HG02798 (cell line): ENCODE measurements at regions not wholly inside any gene's neighbourhood (a gene's known extent, or its start where the extent isn't known, plus 50 kb on each side); places are given as distances from the start of the nearest gene placed in this dataset.
"Not testable (repeated sequence)": the region's sequence is repeated elsewhere in the genome, so short reads cannot be mapped to it uniquely, and the experiment has no call there.

Experiments
- ATAC-seq: cut with Tn5 transposase; IDR thresholded peaks from one replicate; pipeline ENCODE4 v1.9.1; 2021; ENCODE audit warnings: mild to moderate bottlenecking; ENCODE audit not compliant: unreplicated experiment, poor library complexity

- no peak for ATAC-seq
These were observed 441.0 kb downstream of the RAPGEF2 start for GRCh38 chr4:159543831-159544230.

GRCh38 chr4:159545556-159545955 is 442.7 kb downstream of the RAPGEF2 start:
- no peak for ATAC-seq

- ATAC-seq, result no peak
These were observed 444.9 kb downstream of the RAPGEF2 start for GRCh38 chr4:159547645-159548308.

- ATAC-seq, result no peak
These were observed 446.2 kb downstream of the RAPGEF2 start for GRCh38 chr4:159549098-159549518.

GRCh38 chr4:159551281-159551680 is 448.4 kb downstream of the RAPGEF2 start:
- no peak for ATAC-seq

GRCh38 chr4:159552979-159553768 is 450.3 kb downstream of the RAPGEF2 start:
- no peak for ATAC-seq

- no peak for ATAC-seq
These were observed 453.0 kb downstream of the RAPGEF2 start for GRCh38 chr4:159555873-159556272.

- no peak for ATAC-seq
These were observed 459.5 kb downstream of the RAPGEF2 start for GRCh38 chr4:159562366-159562765.

GRCh38 chr4:159563257-159563656 is 460.4 kb downstream of the RAPGEF2 start:
- ATAC-seq, result no peak

GRCh38 chr4:159564615-159565014 is 461.7 kb downstream of the RAPGEF2 start:
- no peak for ATAC-seq

GRCh38 chr4:159566786-159567185 is 463.9 kb downstream of the RAPGEF2 start:
- no peak for ATAC-seq

GRCh38 chr4:159577241-159577640 is 474.4 kb downstream of the RAPGEF2 start:
- no peak for ATAC-seq

- no peak for ATAC-seq
These were observed 479.8 kb downstream of the RAPGEF2 start for GRCh38 chr4:159582685-159583084.

- no peak for ATAC-seq
These were observed 490.1 kb downstream of the RAPGEF2 start for GRCh38 chr4:159592898-159593556.

- no peak for ATAC-seq
These were observed 490.8 kb downstream of the RAPGEF2 start for GRCh38 chr4:159593681-159594080.

GRCh38 chr4:159594576-159594975 is 491.7 kb downstream of the RAPGEF2 start:
- ATAC-seq, result no peak

GRCh38 chr4:159595101-159595500 is 492.2 kb downstream of the RAPGEF2 start:
- not testable (repeated sequence) for ATAC-seq

- ATAC-seq, result no peak
These were observed 495.7 kb downstream of the RAPGEF2 start for GRCh38 chr4:159598602-159599001.

GRCh38 chr4:159600061-159600460 is 497.2 kb downstream of the RAPGEF2 start:
- ATAC-seq, result no peak

GRCh38 chr4:159604781-159605180 is 501.9 kb downstream of the RAPGEF2 start:
- ATAC-seq, result no peak

GRCh38 chr4:159606835-159607234 is 504.0 kb downstream of the RAPGEF2 start:
- no peak for ATAC-seq
